ENCODE measurements at regions not wholly inside any gene's neighbourhood (a gene's known extent, or its start where the extent isn't known, plus 50 kb on each side); places are given as distances from the start of the nearest gene placed in this dataset.

GRCh38 chr9:92188969-92189781 is 74.0 kb upstream of the SPTLC1 start:
- TF ChIP-seq EZH2 (optimal IDR thresholded peaks at IDR 0.05; ENCODE audit: low read depth, low read length) (no peak), CTCF (IDR thresholded peaks at IDR 0.05; ENCODE audit: low read length) (no peak), EZH2phosphoT487 (IDR thresholded peaks at IDR 0.05; ENCODE audit: low read length) (no peak)
